GM12873 (cell line): ENCODE measurements at regions not wholly inside any gene's neighbourhood (a gene's known extent, or its start where the extent isn't known, plus 50 kb on each side); places are given as distances from the start of the nearest gene placed in this dataset.

Experiments
- TF ChIP-seq, protein P1 (sequence below): IDR thresholded peaks from 2 replicates; pipeline ENCODE4 v1.5.1; 2012; ENCODE audit warnings: low read depth, mild to moderate bottlenecking, moderate library complexity, low read length, control low read depth; ENCODE audit not compliant: insufficient read depth; ENCODE audit errors: missing control alignments

DNA sequence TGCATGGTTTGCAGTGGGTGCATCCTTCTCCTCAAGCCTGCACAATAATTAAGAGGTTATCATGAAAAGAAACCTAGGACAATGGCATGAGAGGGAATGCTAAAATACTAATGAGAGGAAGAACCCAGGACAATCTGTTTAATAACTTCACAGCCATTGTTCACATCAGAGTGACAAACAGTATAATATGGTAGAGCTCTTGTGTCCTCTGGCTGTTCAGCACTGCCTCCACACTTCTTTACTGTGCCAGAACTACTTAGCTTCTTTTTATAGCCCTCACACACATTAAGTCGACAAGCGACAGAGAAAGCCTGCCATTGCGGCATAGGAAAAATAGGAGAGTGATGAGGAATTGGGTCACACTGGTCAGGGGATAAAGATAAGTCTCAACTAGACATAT is 65.0 kb upstream of the MEIS2 start:
- TF ChIP-seq, protein P1, sequence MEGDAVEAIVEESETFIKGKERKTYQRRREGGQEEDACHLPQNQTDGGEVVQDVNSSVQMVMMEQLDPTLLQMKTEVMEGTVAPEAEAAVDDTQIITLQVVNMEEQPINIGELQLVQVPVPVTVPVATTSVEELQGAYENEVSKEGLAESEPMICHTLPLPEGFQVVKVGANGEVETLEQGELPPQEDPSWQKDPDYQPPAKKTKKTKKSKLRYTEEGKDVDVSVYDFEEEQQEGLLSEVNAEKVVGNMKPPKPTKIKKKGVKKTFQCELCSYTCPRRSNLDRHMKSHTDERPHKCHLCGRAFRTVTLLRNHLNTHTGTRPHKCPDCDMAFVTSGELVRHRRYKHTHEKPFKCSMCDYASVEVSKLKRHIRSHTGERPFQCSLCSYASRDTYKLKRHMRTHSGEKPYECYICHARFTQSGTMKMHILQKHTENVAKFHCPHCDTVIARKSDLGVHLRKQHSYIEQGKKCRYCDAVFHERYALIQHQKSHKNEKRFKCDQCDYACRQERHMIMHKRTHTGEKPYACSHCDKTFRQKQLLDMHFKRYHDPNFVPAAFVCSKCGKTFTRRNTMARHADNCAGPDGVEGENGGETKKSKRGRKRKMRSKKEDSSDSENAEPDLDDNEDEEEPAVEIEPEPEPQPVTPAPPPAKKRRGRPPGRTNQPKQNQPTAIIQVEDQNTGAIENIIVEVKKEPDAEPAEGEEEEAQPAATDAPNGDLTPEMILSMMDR: no peak

DNA sequence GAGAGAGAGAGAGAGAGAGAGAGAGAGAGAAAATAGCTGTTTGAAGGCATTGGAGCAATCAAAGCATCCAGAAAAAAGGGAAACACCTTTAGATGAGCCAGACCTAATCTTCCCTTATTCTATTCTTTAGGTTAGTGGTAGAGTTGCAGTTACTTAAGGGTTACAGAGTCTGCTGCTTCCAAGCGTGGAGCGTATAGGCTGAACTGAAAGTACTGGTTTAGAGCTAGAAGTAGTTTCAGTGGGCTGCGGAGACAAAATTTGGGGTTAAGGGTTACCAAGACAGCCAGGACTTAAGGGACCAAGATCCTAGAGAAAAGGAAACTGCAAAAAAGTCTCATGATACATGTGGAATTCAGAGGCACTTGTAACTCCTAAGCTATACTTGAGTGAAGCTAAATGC is 66.1 kb upstream of the MEIS2 start:
- TF ChIP-seq, protein P1: no peak

DNA sequence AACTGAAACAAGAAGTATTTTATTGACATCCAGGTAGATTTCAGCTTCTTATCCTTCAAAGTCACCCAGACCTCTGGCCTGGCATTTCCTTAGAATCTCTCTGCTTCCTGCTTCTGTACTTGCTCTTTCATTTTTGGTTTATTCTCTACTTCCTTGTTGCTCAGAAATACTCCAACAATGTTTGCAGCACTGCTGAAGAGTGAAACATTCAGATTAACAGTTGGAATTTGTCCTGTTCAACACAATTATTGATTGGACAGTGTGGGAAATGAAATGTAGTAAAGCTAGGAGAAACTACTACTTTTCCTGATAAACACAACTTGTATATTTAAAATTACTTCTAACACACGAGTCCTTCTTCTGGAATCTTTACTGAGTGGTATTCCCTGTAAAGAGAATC is 81.0 kb upstream of the MEIS2 start:
- TF ChIP-seq, protein P1: no peak

DNA sequence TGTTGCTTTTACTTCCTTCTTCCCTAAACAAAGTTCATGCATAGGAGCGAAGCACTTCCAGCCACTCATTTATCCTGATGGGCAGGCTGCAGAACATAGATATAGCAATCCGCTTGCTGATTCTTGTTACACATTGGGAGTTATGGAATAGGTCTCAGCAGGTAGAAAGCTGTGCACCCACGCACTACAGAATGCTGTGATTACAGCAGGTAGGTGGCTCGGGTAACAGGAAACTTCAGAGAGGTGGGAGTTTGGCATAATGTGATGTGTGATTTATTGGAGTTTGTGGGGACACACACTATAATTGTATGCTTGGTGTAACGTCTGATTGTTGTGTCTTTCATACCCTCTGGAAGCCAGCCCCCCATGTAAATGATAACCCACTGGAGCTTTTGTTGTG is 99.2 kb upstream of the MEIS2 start:
- TF ChIP-seq, protein P1: no peak

DNA sequence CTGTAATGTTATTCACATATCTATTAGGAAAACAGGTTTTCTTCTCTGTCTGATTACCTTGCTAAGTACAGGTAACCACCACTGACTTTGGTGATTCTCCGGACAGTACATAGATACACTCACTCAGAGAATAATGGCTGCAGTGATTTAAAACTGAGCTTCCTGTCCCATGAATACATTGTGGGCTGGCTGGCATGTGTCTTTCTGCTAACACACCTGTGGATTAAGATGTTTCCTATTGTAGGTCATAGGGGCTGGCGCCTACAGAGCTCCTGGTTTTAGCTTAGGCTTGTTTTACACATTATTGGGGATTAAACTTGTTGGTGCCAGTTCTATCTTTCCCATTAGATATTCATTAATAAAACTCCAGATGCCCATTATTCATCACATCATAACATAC is 102.7 kb upstream of the MEIS2 start:
- TF ChIP-seq, protein P1: no peak

DNA sequence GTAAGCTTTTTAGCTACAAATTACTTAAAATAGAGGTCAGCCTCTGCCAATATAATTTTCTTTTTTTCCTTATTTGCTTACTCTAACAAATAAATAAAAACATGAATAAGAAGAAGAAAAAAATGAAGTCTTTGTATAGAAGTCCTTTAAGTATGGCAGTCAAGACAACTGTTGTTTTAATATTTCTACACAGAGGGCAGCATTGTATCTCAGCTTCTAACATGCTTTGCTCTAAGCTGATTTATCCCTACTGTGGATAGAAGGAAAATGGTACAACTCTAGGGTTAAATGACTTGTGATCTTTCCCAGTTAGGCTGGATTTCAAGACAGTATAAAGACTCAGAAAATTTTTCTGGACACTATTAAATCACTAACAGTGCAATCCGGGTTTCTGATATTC is 104.3 kb upstream of the MEIS2 start:
- TF ChIP-seq, protein P1: no peak

DNA sequence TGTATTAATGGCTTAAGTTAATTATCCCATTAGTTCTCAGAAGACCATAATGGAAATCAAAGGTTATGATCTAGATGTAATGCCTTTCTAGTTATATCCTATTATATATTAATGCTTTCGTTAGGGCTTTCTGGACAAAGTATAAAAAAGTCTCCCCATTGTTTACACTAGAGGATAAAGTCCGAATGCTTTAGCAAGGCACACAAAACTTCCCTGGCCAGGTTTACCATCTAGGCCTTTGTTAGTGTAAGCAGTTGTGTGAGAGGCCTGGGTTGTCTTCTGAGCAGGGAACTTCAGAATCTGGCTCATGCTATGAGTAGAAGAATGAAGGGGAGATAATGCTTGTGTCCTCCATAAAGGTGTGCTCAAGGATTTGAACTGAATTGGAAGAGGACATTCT is 106.3 kb upstream of the MEIS2 start:
- TF ChIP-seq, protein P1: no peak
